Epithelial cell of proximal tubule (primary cell): ENCODE measurements at regions not wholly inside any gene's neighbourhood (a gene's known extent, or its start where the extent isn't known, plus 50 kb on each side); places are given as distances from the start of the nearest gene placed in this dataset.

Experiments used
- DNase-seq: peaks from one replicate; pipeline ENCODE4 v3.0.0-alpha.2; 2011; ENCODE audit warnings: low read depth
- H3K4me3 ChIP-seq: 2 replicates; pipeline ENCODE4 v1.5.1; 2011; ENCODE audit warnings: low read depth, mild to moderate bottlenecking, low read length
- CTCF ChIP-seq: conservative IDR thresholded peaks from 2 replicates; pipeline ENCODE4 v1.5.1; 2012; ENCODE audit warnings: low read depth, mild to moderate bottlenecking, low read length

DNA sequence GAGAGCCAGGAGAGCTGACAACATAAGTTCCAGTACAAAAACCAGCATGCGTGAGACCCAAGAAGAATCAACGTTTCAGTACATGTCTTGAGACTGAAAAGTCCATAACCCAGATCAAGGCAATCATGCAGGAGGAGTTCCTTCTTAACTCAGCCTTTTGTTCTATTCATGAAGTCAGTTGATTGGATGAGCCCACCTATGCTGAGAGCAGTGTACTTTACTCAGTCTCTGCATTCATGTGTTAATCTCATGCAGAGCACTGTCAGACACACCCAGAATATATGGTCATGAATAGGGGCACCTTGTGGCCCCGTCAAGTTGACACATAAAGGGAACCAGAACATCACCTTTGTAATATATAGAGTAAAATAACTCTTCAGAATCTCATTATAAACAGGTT is 653.6 kb upstream of the CNTNAP5 start:
- no peak overlapping the region for H3K4me3 ChIP-seq
- TF ChIP-seq CTCF = no peak
- no peak for DNase-seq

DNA sequence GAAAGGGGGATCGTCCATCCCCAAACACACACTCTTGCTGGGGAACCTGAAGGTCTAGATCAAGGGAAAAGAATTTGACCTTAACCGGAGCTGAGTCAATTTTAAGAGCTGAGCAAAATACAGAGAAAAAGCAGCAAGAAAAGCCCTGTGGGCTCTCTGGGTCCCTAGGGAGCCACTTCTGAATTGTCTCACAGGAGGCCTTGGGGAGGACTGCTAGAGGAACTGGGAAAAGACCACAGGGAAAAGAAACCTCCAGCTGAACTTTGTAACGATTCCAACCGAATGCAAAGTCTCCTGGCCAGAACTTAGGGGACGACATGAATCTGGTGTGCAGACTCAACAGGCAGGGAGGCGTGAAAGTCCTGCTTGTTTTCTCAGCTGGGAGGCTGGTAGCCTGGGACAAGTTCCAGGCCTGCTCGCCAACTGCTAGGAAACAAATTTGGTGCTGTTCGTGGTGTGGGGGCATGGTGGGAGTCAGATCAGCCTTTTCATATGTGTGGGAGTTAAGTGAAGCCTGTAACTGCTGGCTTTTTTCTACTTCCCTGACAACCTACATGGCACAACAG is 644.6 kb upstream of the CNTNAP5 start:
- DNase-seq = no peak
- TF ChIP-seq CTCF = no peak

GRCh38 chr2:123415678-123416077 is 609.4 kb upstream of the CNTNAP5 start:
- no peak for TF ChIP-seq CTCF
- H3K4me3 ChIP-seq = no peak overlapping the region
- no peak for DNase-seq

More for the DNA sequence above, 644.6 kb upstream of the CNTNAP5 start:
- H3K4me3 ChIP-seq = no peak overlapping the region

DNA sequence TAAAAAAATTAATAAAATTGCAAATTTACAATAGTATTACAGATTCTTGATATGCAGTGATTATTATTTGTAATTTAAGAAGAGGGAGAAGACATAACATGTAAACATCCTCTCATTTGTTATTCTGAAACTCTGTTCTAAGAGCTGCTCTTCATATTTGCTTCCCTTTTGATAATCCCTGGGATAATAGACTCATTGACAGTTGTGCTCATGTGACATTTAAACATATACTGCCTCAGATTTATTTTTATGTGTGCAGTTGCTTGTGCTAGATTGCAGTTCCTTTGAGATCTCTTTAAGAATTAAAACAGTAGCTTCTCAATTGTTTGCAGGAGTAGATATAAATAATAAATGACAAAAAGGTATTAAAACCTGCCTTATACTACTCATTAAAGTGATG is 605.1 kb upstream of the CNTNAP5 start:
- DNase-seq = no peak

DNA sequence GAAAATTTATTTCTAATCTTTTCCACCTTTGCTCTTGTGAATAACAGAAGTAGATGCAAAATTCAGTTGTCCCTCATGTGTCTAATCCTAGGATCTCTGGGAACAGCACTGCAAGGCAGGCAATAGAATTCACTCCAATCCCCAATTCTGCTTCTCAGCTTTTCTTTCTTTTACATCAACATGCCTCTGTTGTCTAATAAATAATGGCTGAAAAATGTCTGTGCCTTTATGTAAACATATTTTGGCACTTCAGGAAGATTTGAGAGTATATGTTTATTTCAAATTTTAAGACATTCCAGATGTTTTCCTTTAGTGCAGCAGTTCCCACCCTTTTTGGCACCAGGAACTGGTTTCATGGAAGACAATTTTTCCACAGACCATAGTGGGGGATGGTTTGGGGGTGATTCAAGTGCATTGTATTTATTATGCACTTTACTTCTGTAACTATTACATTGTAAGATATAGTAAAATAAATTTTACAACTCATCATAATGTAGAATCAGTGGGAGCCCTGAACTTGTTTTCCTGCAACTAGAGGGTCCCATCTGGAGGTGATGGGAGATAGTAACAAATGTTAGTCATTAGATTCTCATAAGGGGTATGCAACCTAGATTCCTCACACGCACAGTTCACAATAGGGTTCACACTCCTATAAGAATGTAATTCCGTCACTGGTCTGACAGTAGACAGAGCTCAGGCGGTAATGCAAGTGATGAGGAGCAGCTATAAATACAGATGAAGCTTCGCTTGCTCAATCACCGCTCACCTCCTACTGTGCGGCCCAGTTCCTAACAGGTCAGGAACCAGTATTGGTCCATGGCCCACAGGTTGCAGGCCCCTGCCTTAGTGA is 590.3 kb upstream of the CNTNAP5 start:
- TF ChIP-seq CTCF = no peak
- DNase-seq = no peak
- no peak overlapping the region for H3K4me3 ChIP-seq

More for the DNA sequence above, 605.1 kb upstream of the CNTNAP5 start:
- H3K4me3 ChIP-seq = no peak overlapping the region
- no peak for TF ChIP-seq CTCF

- no peak for TF ChIP-seq CTCF
- no peak for DNase-seq
- no peak overlapping the region for H3K4me3 ChIP-seq
Measured at GRCh38 chr2:123438251-123438650, 586.8 kb upstream of the CNTNAP5 start.
